ENCODE measurements at regions not wholly inside any gene's neighbourhood (a gene's known extent, or its start where the extent isn't known, plus 50 kb on each side); places are given as distances from the start of the nearest gene placed in this dataset.

DNA sequence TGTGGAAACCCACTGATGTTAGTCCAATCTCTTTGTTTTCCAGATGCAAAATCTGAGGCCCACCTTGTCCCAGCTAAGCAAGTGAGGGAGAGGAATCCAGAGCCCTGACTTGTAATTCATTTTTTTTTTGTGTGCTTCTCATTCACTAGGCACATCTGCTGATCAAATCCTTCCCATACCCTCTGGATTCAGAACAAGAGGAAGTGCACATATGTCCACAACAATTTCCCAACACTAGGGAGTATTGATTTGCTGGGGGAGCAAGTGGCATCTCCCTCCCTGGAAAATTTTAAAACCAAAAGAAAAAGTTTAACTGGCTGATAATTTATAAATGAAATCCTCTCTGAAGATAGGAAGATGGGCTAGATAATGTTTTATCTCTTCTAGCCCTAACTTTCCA, 94.6 kb upstream of the RFC3 start:
- DNase-seq (no peak), FAIRE-seq (no peak), ATAC-seq (peak in 2 of 4 donors; percentile 34 to 55)
- Histone ChIP-seq H3K27ac (peak overlapping the region in 2 of 4 donors; percentile 11 to 34), H3K36me3 (no peaks in the 10 kb centered on the region), H3K27me3 (no peaks in the 10 kb centered on the region), H3K4me1 (peaks cover 4 to 15% (median 14%) of the 10 kb centered on the region in 3 donors), H3K4me3 (no peak overlapping the region), H3K9me3 (no peaks in the 10 kb centered on the region)
- intact Hi-C loops (cut with DNase I), result no loop called here
- TF ChIP-seq, protein P1, sequence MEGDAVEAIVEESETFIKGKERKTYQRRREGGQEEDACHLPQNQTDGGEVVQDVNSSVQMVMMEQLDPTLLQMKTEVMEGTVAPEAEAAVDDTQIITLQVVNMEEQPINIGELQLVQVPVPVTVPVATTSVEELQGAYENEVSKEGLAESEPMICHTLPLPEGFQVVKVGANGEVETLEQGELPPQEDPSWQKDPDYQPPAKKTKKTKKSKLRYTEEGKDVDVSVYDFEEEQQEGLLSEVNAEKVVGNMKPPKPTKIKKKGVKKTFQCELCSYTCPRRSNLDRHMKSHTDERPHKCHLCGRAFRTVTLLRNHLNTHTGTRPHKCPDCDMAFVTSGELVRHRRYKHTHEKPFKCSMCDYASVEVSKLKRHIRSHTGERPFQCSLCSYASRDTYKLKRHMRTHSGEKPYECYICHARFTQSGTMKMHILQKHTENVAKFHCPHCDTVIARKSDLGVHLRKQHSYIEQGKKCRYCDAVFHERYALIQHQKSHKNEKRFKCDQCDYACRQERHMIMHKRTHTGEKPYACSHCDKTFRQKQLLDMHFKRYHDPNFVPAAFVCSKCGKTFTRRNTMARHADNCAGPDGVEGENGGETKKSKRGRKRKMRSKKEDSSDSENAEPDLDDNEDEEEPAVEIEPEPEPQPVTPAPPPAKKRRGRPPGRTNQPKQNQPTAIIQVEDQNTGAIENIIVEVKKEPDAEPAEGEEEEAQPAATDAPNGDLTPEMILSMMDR (IDR thresholded peaks at IDR 0.05), result no peak

DNA sequence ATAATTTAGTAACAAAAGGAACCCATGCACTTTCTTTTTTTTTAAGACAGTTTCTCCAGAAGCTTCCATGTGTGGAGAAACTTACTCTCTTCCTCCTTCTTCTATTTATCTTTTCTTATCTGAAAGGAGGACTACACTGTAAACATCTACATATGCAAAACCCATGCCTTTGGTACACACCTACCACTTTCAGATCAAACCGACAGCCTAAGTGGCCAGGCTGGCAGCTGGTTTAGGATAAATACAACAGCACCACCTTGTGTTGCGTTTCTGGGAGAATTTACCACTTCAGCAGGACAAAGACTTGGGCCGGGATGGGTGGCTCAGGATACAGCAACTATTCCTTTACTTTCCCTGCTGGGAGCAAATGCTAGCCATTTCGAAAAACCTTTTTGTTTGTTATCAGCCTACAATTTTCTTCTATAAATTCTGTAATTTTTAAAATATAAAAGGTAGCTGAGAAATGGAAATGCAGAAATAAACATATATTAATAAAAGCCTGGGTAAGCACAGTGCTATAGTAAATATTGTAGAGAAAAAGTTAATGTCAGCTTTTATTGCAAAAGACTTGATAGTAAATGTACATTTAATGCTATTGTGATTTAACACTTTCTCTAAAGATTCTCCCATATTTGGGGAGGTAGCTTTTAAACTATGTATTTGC, 94.0 kb upstream of the RFC3 start:
- Histone ChIP-seq H3K36me3 (no peaks in the 10 kb centered on the region), H3K9me3 (no peaks in the 10 kb centered on the region), H3K4me1 (peaks cover 4 to 15% (median 14%) of the 10 kb centered on the region in 3 donors), H3K27ac (no peak overlapping the region), H3K4me3 (no peak overlapping the region), H3K27me3 (no peaks in the 10 kb centered on the region)
- ATAC-seq (peak; percentile 90 to 97 (median 96)), DNase-seq (peak; percentile 49 to 79 (median 64)), FAIRE-seq (peak; percentile 97)
- TF ChIP-seq, protein P1 (IDR thresholded peaks at IDR 0.05), result peak; percentile 23 to 56 (median 37)
- intact Hi-C loops (cut with DNase I), result no loop called here
- 2 to 3% methylated on average over 4 of the region's 4 CpGs for WGBS, 2 donors

DNA sequence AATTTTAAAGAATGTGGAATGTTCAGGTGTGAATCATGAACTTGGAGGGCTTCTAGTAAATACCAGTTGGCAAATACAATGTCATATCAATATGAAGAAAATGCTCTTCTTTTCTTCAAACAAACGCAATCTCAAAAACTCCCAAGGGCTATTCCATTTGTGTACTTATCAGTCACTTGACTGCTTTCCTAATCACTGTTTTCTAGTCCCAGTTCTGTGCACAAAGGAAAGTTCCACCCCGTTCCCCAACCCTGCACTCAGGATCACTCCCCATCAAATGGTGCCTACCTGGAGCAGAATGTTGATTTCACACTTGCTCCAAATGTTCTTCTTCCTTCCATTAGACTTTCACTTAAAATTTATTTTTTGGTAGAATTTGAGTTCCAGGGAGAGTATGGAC, 92.6 kb upstream of the RFC3 start:
- intact Hi-C loops (cut with DNase I), result no loop called here

DNA sequence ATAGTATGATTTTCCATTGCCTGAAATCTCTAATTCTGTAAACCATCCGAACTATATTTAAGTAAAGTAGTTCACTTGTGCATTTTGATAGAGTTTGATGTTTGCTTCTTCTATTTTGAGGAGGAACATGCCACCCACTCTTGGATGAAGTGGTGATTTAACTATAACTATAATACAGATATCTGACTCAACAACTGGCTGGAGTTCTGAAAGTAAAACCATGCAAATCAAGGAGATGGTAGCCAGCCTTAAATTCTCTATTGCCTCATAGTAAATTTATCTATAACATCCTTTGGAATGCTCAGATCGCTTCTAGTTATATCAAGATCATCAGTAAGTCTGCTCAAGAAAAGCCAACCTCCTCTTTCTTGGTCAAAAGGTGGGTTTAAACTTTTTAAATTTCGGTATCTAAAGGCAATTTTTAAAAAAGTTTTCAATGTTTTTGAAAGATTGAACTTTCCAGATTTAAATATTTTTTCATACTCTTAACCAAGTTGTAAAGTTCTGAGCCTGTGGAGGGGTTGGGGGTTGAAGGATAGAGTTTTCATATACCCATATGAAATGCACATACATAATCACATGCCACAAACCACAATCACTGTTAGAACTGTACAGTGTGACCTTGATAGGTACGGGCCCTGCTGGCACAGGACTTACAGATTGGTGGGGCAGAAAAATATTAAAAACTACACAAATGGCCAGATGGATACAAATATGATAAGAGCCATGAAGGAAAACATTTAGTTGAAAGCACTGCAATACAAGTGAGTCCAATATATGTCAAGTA, 90.5 kb upstream of the RFC3 start:
- TF ChIP-seq, protein P1 (IDR thresholded peaks at IDR 0.05), result no peak
- FAIRE-seq (no peak), ATAC-seq (no peak), DNase-seq (no peak)
- H3K4me3 ChIP-seq, result no peak overlapping the region
- H3K9me3 ChIP-seq, result no peaks in the 10 kb centered on the region
- no peaks in the 10 kb centered on the region for H3K36me3 ChIP-seq
- H3K4me1 ChIP-seq, result peaks cover 4 to 14% (median 12%) of the 10 kb centered on the region in 3 donors
- WGBS, 2 donors, result 62 to 73% methylated on average over 4 of the region's 4 CpGs
- no peaks in the 10 kb centered on the region for H3K27me3 ChIP-seq
- no peak overlapping the region for H3K27ac ChIP-seq
- intact Hi-C loops (cut with DNase I), result no loop called here

More for the DNA sequence above, 92.6 kb upstream of the RFC3 start:
- TF ChIP-seq, protein P1 (IDR thresholded peaks at IDR 0.05), result no peak
- Histone ChIP-seq H3K4me1 (peaks cover 4 to 15% (median 14%) of the 10 kb centered on the region in 3 donors), H3K27ac (no peak overlapping the region), H3K36me3 (no peaks in the 10 kb centered on the region), H3K9me3 (no peaks in the 10 kb centered on the region), H3K27me3 (no peaks in the 10 kb centered on the region), H3K4me3 (no peak overlapping the region)
- WGBS, 2 donors, result 74 to 78% methylated on average over 2 of the region's 2 CpGs
- DNase-seq (no peak), FAIRE-seq (no peak), ATAC-seq (no peak)

Data from pancreas (tissue), 10 donors.